ENCODE measurements at regions not wholly inside any gene's neighbourhood (a gene's known extent, or its start where the extent isn't known, plus 50 kb on each side); places are given as distances from the start of the nearest gene placed in this dataset.

GRCh38 chr20:50301165-50301564 lies 110.5 kb downstream of the CEBPB start:
- no peak for ATAC-seq
- no peak for TF ChIP-seq CSDC2 (CRISPR knock-in tag; IDR thresholded peaks at IDR 0.05)
- no peak for TF ChIP-seq BACH2 (CRISPR knock-in tag; IDR thresholded peaks at IDR 0.05; ENCODE audit: borderline replicate concordance)
- TF ChIP-seq ZFP30 (CRISPR knock-in tag; IDR thresholded peaks at IDR 0.05), result no peak
- no peak for TF ChIP-seq RARB (CRISPR knock-in tag; IDR thresholded peaks at IDR 0.05)
- TF ChIP-seq OSR1 (CRISPR knock-in tag; IDR thresholded peaks at IDR 0.05), result no peak
- no peak for TF ChIP-seq SNAI2 (CRISPR knock-in tag; IDR thresholded peaks at IDR 0.05)
- TF ChIP-seq ZNF565 (CRISPR knock-in tag; conservative IDR thresholded peaks at IDR 0.05; ENCODE audit: low read depth), result no peak
- no peak for TF ChIP-seq TOX (CRISPR knock-in tag; IDR thresholded peaks at IDR 0.05; ENCODE audit: borderline replicate concordance)
- TF ChIP-seq, protein P1, sequence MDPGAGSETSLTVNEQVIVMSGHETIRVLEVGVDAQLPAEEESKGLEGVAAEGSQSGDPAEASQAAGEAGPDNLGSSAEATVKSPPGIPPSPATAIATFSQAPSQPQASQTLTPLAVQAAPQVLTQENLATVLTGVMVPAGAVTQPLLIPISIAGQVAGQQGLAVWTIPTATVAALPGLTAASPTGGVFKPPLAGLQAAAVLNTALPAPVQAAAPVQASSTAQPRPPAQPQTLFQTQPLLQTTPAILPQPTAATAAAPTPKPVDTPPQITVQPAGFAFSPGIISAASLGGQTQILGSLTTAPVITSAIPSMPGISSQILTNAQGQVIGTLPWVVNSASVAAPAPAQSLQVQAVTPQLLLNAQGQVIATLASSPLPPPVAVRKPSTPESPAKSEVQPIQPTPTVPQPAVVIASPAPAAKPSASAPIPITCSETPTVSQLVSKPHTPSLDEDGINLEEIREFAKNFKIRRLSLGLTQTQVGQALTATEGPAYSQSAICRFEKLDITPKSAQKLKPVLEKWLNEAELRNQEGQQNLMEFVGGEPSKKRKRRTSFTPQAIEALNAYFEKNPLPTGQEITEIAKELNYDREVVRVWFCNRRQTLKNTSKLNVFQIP (CRISPR knock-in tag; IDR thresholded peaks at IDR 0.05; ENCODE audit: borderline replicate concordance, low read depth), result no peak
- no peak for TF ChIP-seq CREB5 (CRISPR knock-in tag; IDR thresholded peaks at IDR 0.05; ENCODE audit: low read depth)
- TF ChIP-seq, protein P2, sequence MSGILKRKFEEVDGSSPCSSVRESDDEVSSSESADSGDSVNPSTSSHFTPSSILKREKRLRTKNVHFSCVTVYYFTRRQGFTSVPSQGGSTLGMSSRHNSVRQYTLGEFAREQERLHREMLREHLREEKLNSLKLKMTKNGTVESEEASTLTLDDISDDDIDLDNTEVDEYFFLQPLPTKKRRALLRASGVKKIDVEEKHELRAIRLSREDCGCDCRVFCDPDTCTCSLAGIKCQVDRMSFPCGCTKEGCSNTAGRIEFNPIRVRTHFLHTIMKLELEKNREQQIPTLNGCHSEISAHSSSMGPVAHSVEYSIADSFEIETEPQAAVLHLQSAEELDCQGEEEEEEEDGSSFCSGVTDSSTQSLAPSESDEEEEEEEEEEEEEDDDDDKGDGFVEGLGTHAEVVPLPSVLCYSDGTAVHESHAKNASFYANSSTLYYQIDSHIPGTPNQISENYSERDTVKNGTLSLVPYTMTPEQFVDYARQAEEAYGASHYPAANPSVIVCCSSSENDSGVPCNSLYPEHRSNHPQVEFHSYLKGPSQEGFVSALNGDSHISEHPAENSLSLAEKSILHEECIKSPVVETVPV (CRISPR knock-in tag; IDR thresholded peaks at IDR 0.05), result no peak
- no peak for TF ChIP-seq PPARA (CRISPR knock-in tag; IDR thresholded peaks at IDR 0.05; ENCODE audit: borderline replicate concordance)
- TF ChIP-seq ZNF8 (CRISPR knock-in tag; IDR thresholded peaks at IDR 0.05), result no peak
- TF ChIP-seq ESRRG (CRISPR knock-in tag; IDR thresholded peaks at IDR 0.05), result no peak
- TF ChIP-seq ZNF70 (CRISPR knock-in tag; IDR thresholded peaks at IDR 0.05), result no peak
- no peak for TF ChIP-seq GLIS3 (CRISPR knock-in tag; IDR thresholded peaks at IDR 0.05)
- TF ChIP-seq ISL1 (CRISPR knock-in tag; IDR thresholded peaks at IDR 0.05), result no peak
- TF ChIP-seq ZFP3 (CRISPR knock-in tag; IDR thresholded peaks at IDR 0.05), result no peak
- no peak for TF ChIP-seq ARNTL (CRISPR knock-in tag; IDR thresholded peaks at IDR 0.05; ENCODE audit: borderline replicate concordance, low read depth)

DNA sequence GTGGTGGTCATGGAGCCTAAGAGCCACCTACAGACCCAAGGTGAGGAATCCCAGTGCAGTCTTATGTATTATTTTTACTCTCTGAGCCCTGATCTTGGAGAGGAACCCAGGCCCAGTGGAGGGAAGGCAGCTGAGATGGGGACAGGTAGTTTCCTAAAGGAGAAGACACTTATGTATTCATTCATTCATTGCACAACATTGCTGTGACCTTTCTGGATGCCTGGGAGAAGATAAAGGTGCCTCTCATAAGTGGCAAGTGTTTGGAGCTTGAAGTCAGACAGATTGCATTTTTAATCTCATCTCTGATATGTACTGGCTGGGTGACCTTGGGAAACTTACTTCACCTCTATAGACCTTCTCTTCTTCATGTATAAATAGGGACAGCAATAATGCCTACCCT lies 111.1 kb downstream of the CEBPB start:
- no peak for ATAC-seq
- TF ChIP-seq ARNTL (CRISPR knock-in tag; IDR thresholded peaks at IDR 0.05; ENCODE audit: borderline replicate concordance, low read depth) (no peak), ZNF565 (CRISPR knock-in tag; conservative IDR thresholded peaks at IDR 0.05; ENCODE audit: low read depth) (no peak), OSR1 (CRISPR knock-in tag; IDR thresholded peaks at IDR 0.05) (no peak), ZFP3 (CRISPR knock-in tag; IDR thresholded peaks at IDR 0.05) (no peak), TCF4 (CRISPR knock-in tag; IDR thresholded peaks at IDR 0.05; ENCODE audit: borderline replicate concordance) (no peak), RARB (CRISPR knock-in tag; IDR thresholded peaks at IDR 0.05) (no peak), ZFP30 (CRISPR knock-in tag; IDR thresholded peaks at IDR 0.05) (no peak), ZNF70 (CRISPR knock-in tag; IDR thresholded peaks at IDR 0.05) (no peak), ISL1 (CRISPR knock-in tag; IDR thresholded peaks at IDR 0.05) (no peak), CSDC2 (CRISPR knock-in tag; IDR thresholded peaks at IDR 0.05) (no peak), SNAI2 (CRISPR knock-in tag; IDR thresholded peaks at IDR 0.05) (no peak)
- TF ChIP-seq, protein P3, sequence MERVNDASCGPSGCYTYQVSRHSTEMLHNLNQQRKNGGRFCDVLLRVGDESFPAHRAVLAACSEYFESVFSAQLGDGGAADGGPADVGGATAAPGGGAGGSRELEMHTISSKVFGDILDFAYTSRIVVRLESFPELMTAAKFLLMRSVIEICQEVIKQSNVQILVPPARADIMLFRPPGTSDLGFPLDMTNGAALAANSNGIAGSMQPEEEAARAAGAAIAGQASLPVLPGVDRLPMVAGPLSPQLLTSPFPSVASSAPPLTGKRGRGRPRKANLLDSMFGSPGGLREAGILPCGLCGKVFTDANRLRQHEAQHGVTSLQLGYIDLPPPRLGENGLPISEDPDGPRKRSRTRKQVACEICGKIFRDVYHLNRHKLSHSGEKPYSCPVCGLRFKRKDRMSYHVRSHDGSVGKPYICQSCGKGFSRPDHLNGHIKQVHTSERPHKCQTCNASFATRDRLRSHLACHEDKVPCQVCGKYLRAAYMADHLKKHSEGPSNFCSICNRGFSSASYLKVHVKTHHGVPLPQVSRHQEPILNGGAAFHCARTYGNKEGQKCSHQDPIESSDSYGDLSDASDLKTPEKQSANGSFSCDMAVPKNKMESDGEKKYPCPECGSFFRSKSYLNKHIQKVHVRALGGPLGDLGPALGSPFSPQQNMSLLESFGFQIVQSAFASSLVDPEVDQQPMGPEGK (CRISPR knock-in tag; IDR thresholded peaks at IDR 0.05; ENCODE audit: borderline replicate concordance), result no peak

DNA sequence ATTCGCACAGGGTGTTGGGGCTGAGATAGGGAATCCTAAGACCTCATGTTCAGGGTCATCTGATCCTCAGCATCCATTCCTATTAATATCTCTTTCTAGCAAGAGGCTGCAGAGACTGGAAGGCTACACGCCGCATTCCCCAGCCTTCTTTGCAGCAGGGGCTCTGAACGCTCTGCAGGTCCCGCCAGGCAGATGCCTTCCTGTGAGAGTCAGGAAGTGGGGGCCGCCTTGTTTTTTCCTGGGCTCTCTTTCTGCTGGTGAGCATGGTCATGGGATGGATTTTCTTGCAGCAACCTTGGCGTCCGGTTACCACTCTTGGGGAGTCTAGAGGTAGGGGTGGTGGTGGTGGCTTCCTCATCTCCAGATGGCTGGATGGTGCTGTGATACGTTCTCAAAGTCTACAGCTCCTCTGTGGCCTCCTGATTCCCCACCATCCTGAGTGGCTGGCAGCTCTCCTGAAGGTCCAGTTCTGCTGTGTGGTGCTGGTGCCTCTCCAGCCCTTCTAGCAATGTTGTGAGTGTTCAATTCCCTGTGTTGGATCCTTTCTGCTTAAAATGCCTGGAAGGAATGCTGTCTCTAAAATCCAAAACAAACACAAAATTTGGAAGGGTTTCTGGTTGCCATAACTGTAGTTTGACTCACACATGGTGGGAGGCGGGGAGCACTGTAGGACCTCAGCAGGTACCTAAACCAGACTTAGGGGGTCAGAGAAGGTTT lies 111.9 kb downstream of the CEBPB start:
- ATAC-seq, result no peak
- no peak for TF ChIP-seq CREB5 (CRISPR knock-in tag; IDR thresholded peaks at IDR 0.05; ENCODE audit: low read depth)
- TF ChIP-seq RARB (CRISPR knock-in tag; IDR thresholded peaks at IDR 0.05), result no peak
- no peak for TF ChIP-seq ZNF70 (CRISPR knock-in tag; IDR thresholded peaks at IDR 0.05)
- no peak for TF ChIP-seq ARNTL (CRISPR knock-in tag; IDR thresholded peaks at IDR 0.05; ENCODE audit: borderline replicate concordance, low read depth)
- TF ChIP-seq, protein P2 (CRISPR knock-in tag; IDR thresholded peaks at IDR 0.05), result no peak
- no peak for TF ChIP-seq SNAI2 (CRISPR knock-in tag; IDR thresholded peaks at IDR 0.05)
- no peak for TF ChIP-seq TCF4 (CRISPR knock-in tag; IDR thresholded peaks at IDR 0.05; ENCODE audit: borderline replicate concordance)
- no peak for TF ChIP-seq TSHZ2 (CRISPR knock-in tag; IDR thresholded peaks at IDR 0.05)
- TF ChIP-seq GLIS3 (CRISPR knock-in tag; IDR thresholded peaks at IDR 0.05), result no peak
- TF ChIP-seq ZFP3 (CRISPR knock-in tag; IDR thresholded peaks at IDR 0.05), result no peak
- TF ChIP-seq ZNF565 (CRISPR knock-in tag; conservative IDR thresholded peaks at IDR 0.05; ENCODE audit: low read depth), result no peak
- TF ChIP-seq ZC3H10 (CRISPR knock-in tag; IDR thresholded peaks at IDR 0.05), result no peak
- TF ChIP-seq BACH2 (CRISPR knock-in tag; IDR thresholded peaks at IDR 0.05; ENCODE audit: borderline replicate concordance), result no peak
- TF ChIP-seq ISL1 (CRISPR knock-in tag; IDR thresholded peaks at IDR 0.05), result no peak
- TF ChIP-seq ZNF8 (CRISPR knock-in tag; IDR thresholded peaks at IDR 0.05), result no peak
- TF ChIP-seq CSDC2 (CRISPR knock-in tag; IDR thresholded peaks at IDR 0.05), result no peak
- TF ChIP-seq PPARA (CRISPR knock-in tag; IDR thresholded peaks at IDR 0.05; ENCODE audit: borderline replicate concordance), result no peak

All from SK-N-SH treated with all-trans-retinoic acid at 6 μM for 48 hours (cell line).